GM18505 (cell line): ENCODE measurements at regions not wholly inside any gene's neighbourhood (a gene's known extent, or its start where the extent isn't known, plus 50 kb on each side); places are given as distances from the start of the nearest gene placed in this dataset.
A peak's percentile ranks its signal among the peaks of the same experiment; 100 is the strongest.
"Not testable (repeated sequence)": the region's sequence is repeated elsewhere in the genome, so short reads cannot be mapped to it uniquely, and the experiment has no call there.

Experiments used
- ATAC-seq: cut with Tn5 transposase; IDR thresholded peaks from one replicate; pipeline ENCODE4 v1.9.1; 2021; ENCODE audit not compliant: unreplicated experiment
- POLR2A ChIP-seq: IDR thresholded peaks from 4 replicates; pipeline ENCODE4 v1.6.1; 2011; ENCODE audit warnings: borderline replicate concordance; ENCODE audit not compliant: insufficient read depth, insufficient read length; ENCODE audit errors: extremely low read depth

- no peak for TF ChIP-seq POLR2A
- ATAC-seq: no peak
Measured at GRCh38 chr2:751474-751873, 74.3 kb upstream of the TMEM18 start.

- no peak for ATAC-seq
- no peak for TF ChIP-seq POLR2A
Measured at GRCh38 chr2:750628-751027, 73.4 kb upstream of the TMEM18 start.

- no peak for TF ChIP-seq POLR2A
- no peak for ATAC-seq
Measured at GRCh38 chr2:747762-748351, 70.7 kb upstream of the TMEM18 start.

- ATAC-seq: no peak
- no peak for TF ChIP-seq POLR2A
Measured at GRCh38 chr2:746697-747096, 69.5 kb upstream of the TMEM18 start.

- ATAC-seq: no peak
- no peak for TF ChIP-seq POLR2A
Measured at GRCh38 chr2:744088-744487, 66.9 kb upstream of the TMEM18 start.

- no peak for ATAC-seq
- no peak for TF ChIP-seq POLR2A
Measured at GRCh38 chr2:742221-742620, 65.0 kb upstream of the TMEM18 start.

GRCh38 chr2:741195-741496 lies 63.9 kb upstream of the TMEM18 start:
- no peak for ATAC-seq
- no peak for TF ChIP-seq POLR2A

GRCh38 chr2:740322-741194 lies 63.4 kb upstream of the TMEM18 start:
- ATAC-seq: not testable (repeated sequence)

- not testable (repeated sequence) for ATAC-seq
Measured at GRCh38 chr2:739864-740321, 62.7 kb upstream of the TMEM18 start.

- ATAC-seq: no peak
- no peak for TF ChIP-seq POLR2A
Measured at GRCh38 chr2:736939-737338, 59.7 kb upstream of the TMEM18 start.

- TF ChIP-seq POLR2A: no peak
- peak; percentile 76 for ATAC-seq
Measured at GRCh38 chr2:735670-736218, 58.5 kb upstream of the TMEM18 start.

GRCh38 chr2:734496-734895 lies 57.3 kb upstream of the TMEM18 start:
- no peak for ATAC-seq
- TF ChIP-seq POLR2A: no peak

- no peak for TF ChIP-seq POLR2A
- ATAC-seq: no peak
Measured at GRCh38 chr2:733495-733894, 56.3 kb upstream of the TMEM18 start.

GRCh38 chr2:733001-733400 lies 55.8 kb upstream of the TMEM18 start:
- no peak for TF ChIP-seq POLR2A
- ATAC-seq: no peak
